ENCODE measurements at regions not wholly inside any gene's neighbourhood (a gene's known extent, or its start where the extent isn't known, plus 50 kb on each side); places are given as distances from the start of the nearest gene placed in this dataset.

- TF ChIP-seq POU6F1 (CRISPR knock-in tag; IDR thresholded peaks at IDR 0.05; ENCODE audit: borderline replicate concordance, low read depth) (no peak), BACH2 (CRISPR knock-in tag; IDR thresholded peaks at IDR 0.05; ENCODE audit: borderline replicate concordance) (no peak), OSR1 (CRISPR knock-in tag; IDR thresholded peaks at IDR 0.05) (no peak), GLIS3 (CRISPR knock-in tag; IDR thresholded peaks at IDR 0.05) (no peak), ZNF70 (CRISPR knock-in tag; IDR thresholded peaks at IDR 0.05) (no peak), TCF4 (CRISPR knock-in tag; IDR thresholded peaks at IDR 0.05; ENCODE audit: borderline replicate concordance) (no peak), CSDC2 (CRISPR knock-in tag; IDR thresholded peaks at IDR 0.05) (no peak)
Observed at GRCh38 chr12:17507336-17507735, 582.7 kb downstream of the RERGL start (continued).

- TF ChIP-seq TOX (CRISPR knock-in tag; IDR thresholded peaks at IDR 0.05; ENCODE audit: borderline replicate concordance) (no peak), ESRRG (CRISPR knock-in tag; IDR thresholded peaks at IDR 0.05) (no peak), ZNF8 (CRISPR knock-in tag; IDR thresholded peaks at IDR 0.05) (no peak), ARNTL (CRISPR knock-in tag; IDR thresholded peaks at IDR 0.05; ENCODE audit: borderline replicate concordance, low read depth) (no peak), TCF4 (CRISPR knock-in tag; IDR thresholded peaks at IDR 0.05; ENCODE audit: borderline replicate concordance) (no peak), ZNF70 (CRISPR knock-in tag; IDR thresholded peaks at IDR 0.05) (no peak), CSDC2 (CRISPR knock-in tag; IDR thresholded peaks at IDR 0.05) (no peak), OSR1 (CRISPR knock-in tag; IDR thresholded peaks at IDR 0.05) (no peak), ZNF565 (CRISPR knock-in tag; conservative IDR thresholded peaks at IDR 0.05; ENCODE audit: low read depth) (no peak), CSRNP3 (CRISPR knock-in tag; IDR thresholded peaks at IDR 0.05) (no peak), POU6F1 (CRISPR knock-in tag; IDR thresholded peaks at IDR 0.05; ENCODE audit: borderline replicate concordance, low read depth) (no peak), PPARA (CRISPR knock-in tag; IDR thresholded peaks at IDR 0.05; ENCODE audit: borderline replicate concordance) (no peak), ISL1 (CRISPR knock-in tag; IDR thresholded peaks at IDR 0.05) (no peak), CREB5 (CRISPR knock-in tag; IDR thresholded peaks at IDR 0.05; ENCODE audit: low read depth) (no peak), PATZ1 (CRISPR knock-in tag; IDR thresholded peaks at IDR 0.05; ENCODE audit: borderline replicate concordance) (no peak), ZFP30 (CRISPR knock-in tag; IDR thresholded peaks at IDR 0.05) (no peak), RARB (CRISPR knock-in tag; IDR thresholded peaks at IDR 0.05) (no peak), ZC3H10 (CRISPR knock-in tag; IDR thresholded peaks at IDR 0.05) (no peak)
- no peak for ATAC-seq
Observed at GRCh38 chr12:17503742-17504141, 586.3 kb downstream of the RERGL start.

- ATAC-seq, result no peak
- no peak for TF ChIP-seq BACH2 (CRISPR knock-in tag; IDR thresholded peaks at IDR 0.05; ENCODE audit: borderline replicate concordance)
- TF ChIP-seq PPARA (CRISPR knock-in tag; IDR thresholded peaks at IDR 0.05; ENCODE audit: borderline replicate concordance), result no peak
- no peak for TF ChIP-seq CSDC2 (CRISPR knock-in tag; IDR thresholded peaks at IDR 0.05)
- no peak for TF ChIP-seq ARNTL (CRISPR knock-in tag; IDR thresholded peaks at IDR 0.05; ENCODE audit: borderline replicate concordance, low read depth)
- TF ChIP-seq TCF4 (CRISPR knock-in tag; IDR thresholded peaks at IDR 0.05; ENCODE audit: borderline replicate concordance), result no peak
- TF ChIP-seq CSRNP3 (CRISPR knock-in tag; IDR thresholded peaks at IDR 0.05), result no peak
- no peak for TF ChIP-seq TSHZ2 (CRISPR knock-in tag; IDR thresholded peaks at IDR 0.05)
- TF ChIP-seq ZFP30 (CRISPR knock-in tag; IDR thresholded peaks at IDR 0.05), result no peak
- no peak for TF ChIP-seq POU6F1 (CRISPR knock-in tag; IDR thresholded peaks at IDR 0.05; ENCODE audit: borderline replicate concordance, low read depth)
- TF ChIP-seq RARB (CRISPR knock-in tag; IDR thresholded peaks at IDR 0.05), result no peak
Observed at GRCh38 chr12:17489452-17489851, 600.5 kb downstream of the RERGL start.

Measured in SK-N-SH treated with all-trans-retinoic acid at 6 μM for 48 hours (cell line).